Thoracic aorta (tissue), 2 donors: ENCODE measurements at regions not wholly inside any gene's neighbourhood (a gene's known extent, or its start where the extent isn't known, plus 50 kb on each side); places are given as distances from the start of the nearest gene placed in this dataset.

Experiments
- ATAC-seq: fragments of 150-250 bp; one replicate; pipeline ENCODE4 v1.8.0; 2017; ENCODE audit warnings: low read depth; ENCODE audit not compliant: insufficient number of reproducible peaks, low FRiP score
- DNase-seq: peaks from one replicate; pipeline ENCODE4 v3.0.0-alpha.2; 2020; ENCODE audit warnings: low spot score
- H3K27ac ChIP-seq, 2 donors: fragments of 200-600 bp; sonication (generic); 1 replicate in 1 of 2; 2 replicates in 1 of 2; pipeline ENCODE4 v1.5.1; 2016; ENCODE audit warnings: mild to moderate bottlenecking in 2 of 2, moderate library complexity in 2 of 2
- H3K27me3 ChIP-seq: fragments of 200-600 bp; sonication (generic); replicated peaks from 2 replicates; pipeline ENCODE4 v1.6.0; 2016; ENCODE audit warnings: mild to moderate bottlenecking; ENCODE audit not compliant: insufficient read depth
- H3K36me3 ChIP-seq: fragments of 200-600 bp; sonication (generic); one replicate; pipeline ENCODE4 v1.5.1; 2016
- H3K4me1 ChIP-seq, 2 donors: fragments of 200-600 bp; sonication (generic); 1 replicate in 1 of 2; 2 replicates in 1 of 2; pipeline versions ENCODE4 v1.5.1 to v1.6.0; 2016; ENCODE audit warnings: low read depth in 2 of 2, mild to moderate bottlenecking in 1 of 2; ENCODE audit not compliant: control insufficient read depth in 1 of 2
- H3K4me3 ChIP-seq: fragments of 200-600 bp; sonication (generic); 2 replicates; pipeline ENCODE4 v1.5.1; 2016; ENCODE audit warnings: mild to moderate bottlenecking
- H3K9me3 ChIP-seq: fragments of 200-600 bp; sonication (generic); 2 replicates; pipeline ENCODE4 v1.5.1; 2016
- TF ChIP-seq, protein P1 (sequence below): fragments of 200-600 bp; sonication (generic); IDR thresholded peaks from one replicate; pipeline ENCODE4 v1.5.1; 2019; ENCODE audit warnings: antibody characterized with exemption

DNA sequence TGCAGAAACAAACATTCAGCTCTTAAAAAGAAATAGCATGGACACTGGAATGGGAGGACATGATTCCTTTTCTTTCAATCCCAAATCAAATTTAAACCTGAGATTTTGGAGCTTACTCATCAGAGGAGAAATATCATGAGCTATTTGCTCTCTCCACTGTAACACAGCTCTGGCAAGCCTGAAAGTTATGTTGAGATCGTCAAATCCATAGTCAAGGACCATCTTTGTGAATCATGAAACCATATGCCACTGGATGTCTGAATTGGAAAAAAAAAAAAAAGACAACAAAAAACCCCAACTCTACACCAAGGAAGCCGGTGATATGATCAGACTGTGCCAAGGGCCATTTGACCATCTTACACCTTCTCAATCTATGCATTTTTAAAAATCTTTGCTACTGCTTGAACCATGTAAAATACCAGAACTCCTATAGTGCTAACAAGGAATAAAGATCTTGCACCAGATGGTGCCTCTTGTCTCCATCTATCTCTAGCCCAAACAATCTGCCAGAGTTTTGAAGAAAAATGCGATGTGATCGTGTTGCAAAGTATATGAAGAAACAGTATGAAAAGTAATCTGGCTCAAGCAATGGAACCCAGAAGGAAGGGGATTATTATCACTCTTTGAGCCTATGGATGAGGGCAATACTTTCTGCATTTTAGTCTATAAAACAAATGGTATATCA is 138.1 kb upstream of the MEF2C start:
- TF ChIP-seq, protein P1, sequence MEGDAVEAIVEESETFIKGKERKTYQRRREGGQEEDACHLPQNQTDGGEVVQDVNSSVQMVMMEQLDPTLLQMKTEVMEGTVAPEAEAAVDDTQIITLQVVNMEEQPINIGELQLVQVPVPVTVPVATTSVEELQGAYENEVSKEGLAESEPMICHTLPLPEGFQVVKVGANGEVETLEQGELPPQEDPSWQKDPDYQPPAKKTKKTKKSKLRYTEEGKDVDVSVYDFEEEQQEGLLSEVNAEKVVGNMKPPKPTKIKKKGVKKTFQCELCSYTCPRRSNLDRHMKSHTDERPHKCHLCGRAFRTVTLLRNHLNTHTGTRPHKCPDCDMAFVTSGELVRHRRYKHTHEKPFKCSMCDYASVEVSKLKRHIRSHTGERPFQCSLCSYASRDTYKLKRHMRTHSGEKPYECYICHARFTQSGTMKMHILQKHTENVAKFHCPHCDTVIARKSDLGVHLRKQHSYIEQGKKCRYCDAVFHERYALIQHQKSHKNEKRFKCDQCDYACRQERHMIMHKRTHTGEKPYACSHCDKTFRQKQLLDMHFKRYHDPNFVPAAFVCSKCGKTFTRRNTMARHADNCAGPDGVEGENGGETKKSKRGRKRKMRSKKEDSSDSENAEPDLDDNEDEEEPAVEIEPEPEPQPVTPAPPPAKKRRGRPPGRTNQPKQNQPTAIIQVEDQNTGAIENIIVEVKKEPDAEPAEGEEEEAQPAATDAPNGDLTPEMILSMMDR: no peak
- ATAC-seq (no peak), DNase-seq (no peak)
- H3K4me1 ChIP-seq: no peaks in the 10 kb centered on the region
- H3K27me3 ChIP-seq: no peaks in the 10 kb centered on the region
- H3K9me3 ChIP-seq: no peaks in the 10 kb centered on the region
- no peak overlapping the region for H3K27ac ChIP-seq
- H3K36me3 ChIP-seq: no peaks in the 10 kb centered on the region
- no peak overlapping the region for H3K4me3 ChIP-seq

DNA sequence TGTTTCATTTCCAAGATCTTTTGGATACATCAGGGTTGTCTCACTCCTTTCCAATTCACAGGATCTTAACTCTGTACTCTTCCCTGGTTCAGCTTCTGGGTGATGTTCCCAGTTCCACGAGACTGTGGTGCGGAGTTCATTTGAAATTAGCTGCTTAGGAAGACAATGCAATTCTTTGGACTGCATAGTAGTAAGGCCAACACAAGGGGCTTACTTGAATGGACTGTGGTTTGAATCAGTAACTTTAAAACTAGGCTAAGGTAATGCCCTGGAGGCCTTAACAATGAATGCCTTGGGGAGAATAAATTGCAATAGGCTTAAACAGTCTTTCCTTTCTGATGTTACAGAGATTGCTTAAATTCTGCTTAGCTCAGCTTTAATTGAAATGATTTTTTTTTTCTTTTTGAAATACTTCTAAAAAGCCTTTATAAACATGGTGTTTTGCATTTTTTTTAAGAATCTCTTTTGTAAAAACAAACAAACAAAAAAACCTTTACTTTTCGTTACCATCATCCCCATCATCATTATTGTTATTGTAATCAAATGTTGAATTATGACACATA is 133.8 kb upstream of the MEF2C start:
- TF ChIP-seq, protein P1: no peak
- Histone ChIP-seq H3K9me3 (no peaks in the 10 kb centered on the region), H3K36me3 (no peaks in the 10 kb centered on the region), H3K27me3 (no peaks in the 10 kb centered on the region), H3K4me3 (no peak overlapping the region), H3K27ac (no peak overlapping the region), H3K4me1 (no peaks in the 10 kb centered on the region)
- DNase-seq (no peak), ATAC-seq (no peak)

DNA sequence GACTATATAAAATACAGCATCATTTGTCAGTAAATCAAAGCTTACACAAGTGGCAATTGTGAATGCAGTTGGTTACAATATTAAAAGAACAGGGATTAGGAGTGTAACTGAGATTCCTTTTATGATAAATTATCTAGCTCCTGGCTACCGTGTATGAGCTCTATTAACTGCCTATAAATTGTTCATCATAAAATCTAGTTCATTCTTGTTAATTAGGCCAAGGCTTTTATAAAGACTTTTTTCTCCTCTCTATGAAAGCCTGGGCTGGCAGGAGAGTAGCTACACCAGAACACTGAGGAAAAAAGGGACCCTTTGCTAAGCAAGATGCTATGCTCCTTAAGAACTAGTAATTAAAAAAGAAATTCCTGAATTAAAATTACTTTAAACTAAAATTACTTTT is 132.4 kb upstream of the MEF2C start:
- H3K9me3 ChIP-seq: no peaks in the 10 kb centered on the region
- DNase-seq (no peak), ATAC-seq (no peak)
- H3K4me1 ChIP-seq: no peaks in the 10 kb centered on the region
- no peak overlapping the region for H3K4me3 ChIP-seq
- no peaks in the 10 kb centered on the region for H3K36me3 ChIP-seq
- no peak overlapping the region for H3K27ac ChIP-seq
- H3K27me3 ChIP-seq: no peaks in the 10 kb centered on the region
- TF ChIP-seq, protein P1: no peak

DNA sequence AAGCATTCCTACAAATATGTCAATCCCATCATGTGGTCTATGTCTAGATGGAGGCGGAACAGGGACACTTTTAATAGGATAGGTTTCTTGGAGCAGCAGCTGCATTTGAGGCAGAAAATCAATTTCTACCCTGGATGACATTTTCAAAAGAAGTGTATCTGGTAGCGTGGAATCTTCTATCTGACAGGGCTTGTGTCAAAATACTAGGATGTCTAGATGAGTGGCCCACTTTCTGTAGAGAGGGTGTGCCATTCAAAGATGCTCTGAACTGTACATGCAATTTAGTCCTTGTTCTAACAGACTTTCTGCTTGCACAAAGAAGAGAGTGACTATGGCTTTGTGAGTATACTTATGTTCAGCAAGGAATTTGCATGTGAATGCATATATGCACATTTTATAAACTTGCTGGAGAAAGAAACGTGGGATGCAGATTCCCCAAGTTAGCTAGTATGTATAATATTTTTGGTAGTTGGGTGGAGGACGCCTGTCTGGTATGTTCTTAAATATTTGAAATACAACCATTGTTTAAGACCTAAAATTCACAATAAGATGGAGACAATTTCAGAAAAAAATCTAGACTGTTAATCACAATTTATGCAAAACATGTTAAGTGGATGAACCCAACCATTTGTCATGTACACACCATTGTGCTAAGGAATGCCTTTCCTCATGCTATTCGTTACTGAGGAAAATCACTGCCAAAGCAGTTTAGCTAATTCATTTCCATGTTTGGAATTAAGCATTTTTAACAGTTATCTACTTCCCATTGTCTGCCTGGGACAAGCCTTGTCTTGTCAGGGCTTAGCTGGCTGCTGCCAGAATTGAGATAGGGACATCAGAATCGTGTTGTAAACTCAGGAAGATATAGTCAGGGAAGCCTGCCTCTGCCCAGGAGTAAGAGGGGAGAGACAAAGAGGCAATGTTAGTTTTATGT is 129.1 kb upstream of the MEF2C start:
- no peak for ATAC-seq
- Histone ChIP-seq H3K36me3 (no peaks in the 10 kb centered on the region), H3K27me3 (no peaks in the 10 kb centered on the region), H3K4me3 (no peak overlapping the region), H3K27ac (no peak overlapping the region), H3K4me1 (no peaks in the 10 kb centered on the region), H3K9me3 (no peaks in the 10 kb centered on the region)
- DNase-seq: no peak
- TF ChIP-seq, protein P1: no peak

DNA sequence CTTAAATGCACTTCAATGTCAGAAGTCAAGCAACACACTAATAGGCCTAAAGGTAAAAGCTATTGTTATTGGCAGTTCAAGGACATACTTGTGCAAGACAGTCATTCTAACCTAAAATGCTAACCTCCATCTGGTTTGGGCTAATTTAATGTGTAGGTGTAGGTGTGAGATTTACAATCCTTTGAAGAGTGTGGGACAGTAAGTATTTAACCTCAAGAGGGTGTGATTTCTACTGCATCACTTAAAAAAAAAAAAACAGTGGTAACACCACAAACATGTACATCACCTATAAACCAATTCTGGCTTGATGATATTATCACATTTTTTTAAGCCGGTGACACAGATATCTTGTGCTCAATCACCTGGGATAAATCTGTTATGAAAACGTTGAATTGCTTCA is 127.5 kb upstream of the MEF2C start:
- TF ChIP-seq, protein P1: no peak
- H3K36me3 ChIP-seq: no peaks in the 10 kb centered on the region

More for the DNA sequence above, 127.5 kb upstream of the MEF2C start:
- no peak overlapping the region for H3K4me3 ChIP-seq
- no peak overlapping the region for H3K27ac ChIP-seq
- ATAC-seq (no peak), DNase-seq (no peak)
- no peaks in the 10 kb centered on the region for H3K9me3 ChIP-seq
- no peaks in the 10 kb centered on the region for H3K4me1 ChIP-seq
- no peaks in the 10 kb centered on the region for H3K27me3 ChIP-seq
